KBM-7 (cell line): ENCODE measurements at regions not wholly inside any gene's neighbourhood (a gene's known extent, or its start where the extent isn't known, plus 50 kb on each side); places are given as distances from the start of the nearest gene placed in this dataset.
A peak's percentile ranks its signal among the peaks of the same experiment; 100 is the strongest.

Source experiments
- DNase-seq: peaks from one replicate; pipeline ENCODE4 v3.0.0-alpha.2; 2015
- in situ Hi-C: fragments of 300-500 bp; cut with MboI; formaldehyde crosslinking; loops from 2 replicates; pipeline ENCODE4 v1.14.3; 2020; ENCODE audit warnings: low sequenced_read_pairs, low pct_unique_long_range_greater_than_20kb, mixed read lengths

GRCh38 chr2:15058015-15058720 lies 425.7 kb downstream of the LRATD1 start:
- peak; percentile 33 for DNase-seq
- in situ Hi-C loops: no loop called here

GRCh38 chr2:15058721-15059157 lies 426.2 kb downstream of the LRATD1 start:
- in situ Hi-C loops: no loop called here
- DNase-seq: no peak

DNA sequence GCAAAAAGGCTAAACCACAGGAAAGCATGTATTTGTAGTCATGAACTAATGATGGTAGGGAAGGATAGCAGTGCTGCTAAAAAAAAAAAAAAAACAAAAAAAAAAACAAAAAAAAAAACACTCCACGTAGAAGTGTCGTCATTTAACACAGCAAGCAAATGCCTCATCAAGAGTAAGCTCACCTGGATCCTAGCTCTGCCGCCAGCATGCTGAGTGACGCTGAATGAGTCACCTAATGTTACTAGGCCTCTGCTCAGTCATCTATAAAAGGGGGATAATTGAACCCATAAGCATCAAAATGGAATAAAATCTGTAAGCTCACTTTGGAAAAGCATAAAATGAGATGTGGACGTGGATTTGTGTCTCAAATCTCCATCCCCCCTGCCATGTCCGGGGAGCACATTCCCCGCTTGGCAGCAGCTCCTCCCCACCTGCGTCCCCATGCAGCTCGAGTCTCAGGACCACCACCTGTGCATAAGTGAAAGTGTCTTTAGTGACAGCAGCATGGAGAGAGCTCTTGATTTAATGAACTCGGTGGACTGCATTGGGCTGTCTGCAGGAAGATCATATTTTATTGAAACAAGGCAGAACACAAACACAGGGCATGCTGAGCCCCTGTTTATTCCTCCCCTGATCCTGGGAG lies 427.5 kb downstream of the LRATD1 start:
- in situ Hi-C loops: no loop called here
- DNase-seq: no peak

- no peak for DNase-seq
- in situ Hi-C loops: no loop called here
Measured at GRCh38 chr2:15061268-15061667, 428.8 kb downstream of the LRATD1 start.

DNA sequence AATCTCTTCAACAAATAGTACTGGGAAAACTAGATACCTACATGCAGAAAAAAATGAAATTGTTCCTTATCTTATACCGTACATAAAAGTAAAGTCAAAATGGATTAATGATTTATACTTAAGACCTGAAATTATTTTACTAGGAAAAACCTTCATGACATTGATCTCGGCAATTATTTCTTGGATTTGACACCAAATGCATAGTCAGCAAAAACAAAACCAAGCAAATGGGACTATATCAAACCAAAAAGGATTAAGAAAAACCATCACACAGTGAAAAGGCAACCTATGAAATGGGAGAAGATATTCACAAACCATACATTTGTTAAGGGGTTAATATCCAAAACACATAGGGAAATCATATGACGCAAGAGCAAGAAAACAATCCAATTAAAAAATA lies 433.6 kb downstream of the LRATD1 start:
- in situ Hi-C loops: no loop called here

GRCh38 chr2:15069149-15069548 lies 436.6 kb downstream of the LRATD1 start:
- in situ Hi-C loops: no loop called here
- no peak for DNase-seq

More for the DNA sequence above, 433.6 kb downstream of the LRATD1 start:
- no peak for DNase-seq

- in situ Hi-C loops: no loop called here
- DNase-seq: no peak
Measured at GRCh38 chr2:15072836-15073235, 440.3 kb downstream of the LRATD1 start.

DNA sequence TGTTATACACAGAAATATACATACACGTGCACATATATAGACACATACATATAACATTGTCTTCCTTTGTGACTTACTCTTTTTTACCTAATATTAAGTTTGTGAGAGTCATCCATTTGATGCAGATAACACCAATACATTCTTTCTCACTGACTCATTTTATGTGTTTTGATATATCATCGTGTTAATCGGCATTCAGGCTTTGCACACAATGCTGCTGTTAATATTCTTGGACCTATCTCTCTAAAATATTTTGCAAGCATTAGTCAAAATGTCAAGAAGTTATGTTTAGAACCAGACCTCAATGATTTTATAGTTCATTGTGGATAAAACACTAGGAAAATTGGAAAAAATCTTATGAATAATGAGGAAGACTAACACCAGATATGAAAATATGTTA lies 441.1 kb downstream of the LRATD1 start:
- no peak for DNase-seq
- in situ Hi-C loops: no loop called here

GRCh38 chr2:15074319-15074718 lies 441.8 kb downstream of the LRATD1 start:
- no peak for DNase-seq
- in situ Hi-C loops: no loop called here

DNA sequence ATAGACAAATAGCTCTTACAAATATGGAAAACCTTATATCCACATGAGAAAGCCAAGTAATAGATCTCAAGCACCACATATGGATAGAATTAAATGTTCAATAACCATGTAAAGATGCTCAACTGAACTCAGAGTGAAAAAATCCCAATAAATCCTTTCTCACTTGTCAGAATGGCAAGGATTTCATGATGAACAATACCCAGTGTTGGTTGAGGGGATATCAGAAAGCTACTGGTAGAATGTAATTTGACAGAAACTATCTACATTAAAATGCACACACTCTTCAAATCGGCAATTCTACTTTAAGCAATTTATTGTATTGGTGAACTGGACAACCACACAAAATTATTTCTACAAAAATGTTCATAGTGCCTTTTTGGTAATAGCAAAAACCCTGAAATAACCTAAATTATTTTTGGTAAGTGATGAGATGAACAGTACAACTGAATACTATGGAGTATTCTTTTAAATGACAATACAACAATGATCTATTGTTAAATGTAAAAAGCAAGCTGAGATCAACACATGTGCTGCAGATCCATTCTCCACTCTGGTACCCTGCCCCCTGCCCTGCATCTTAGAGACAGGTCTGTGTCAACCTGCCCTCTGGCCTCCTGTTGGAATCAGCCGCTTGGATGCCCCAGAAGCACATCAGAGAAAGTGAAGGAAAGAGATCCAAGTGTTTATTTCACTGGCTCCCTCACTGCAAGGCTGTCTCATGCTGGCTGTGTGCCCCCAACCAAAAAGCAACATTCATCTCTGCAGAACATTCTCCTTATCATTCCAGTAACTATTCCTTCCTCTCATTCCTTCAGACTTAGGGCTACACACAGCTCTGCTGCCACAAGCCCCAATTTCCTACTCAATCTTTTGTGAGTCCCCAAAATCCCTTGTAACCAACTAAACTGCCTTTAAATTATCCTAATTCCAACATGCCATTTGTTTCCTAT lies 442.5 kb downstream of the LRATD1 start:
- no peak for DNase-seq
- in situ Hi-C loops: no loop called here

- in situ Hi-C loops: no loop called here
- no peak for DNase-seq
Measured at GRCh38 chr2:15076668-15077067, 444.2 kb downstream of the LRATD1 start.

DNA sequence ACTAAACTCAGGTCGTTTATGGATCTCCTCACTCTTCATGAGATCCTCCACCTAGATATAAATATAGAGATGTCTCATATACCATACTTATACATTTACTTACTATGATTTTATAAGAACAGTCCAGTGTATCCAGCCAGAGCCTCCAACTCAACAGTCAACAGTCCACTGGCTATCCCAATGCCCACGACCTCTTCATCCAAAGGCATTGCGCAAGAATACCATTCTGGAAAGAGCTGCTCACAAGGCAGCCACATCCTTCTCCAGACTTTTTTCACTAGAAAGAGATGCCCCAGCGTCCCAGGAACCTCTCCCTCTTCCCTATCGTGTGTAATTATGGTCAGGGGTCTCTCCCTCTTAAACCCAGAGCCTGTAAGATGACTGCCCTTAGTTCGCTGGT lies 448.8 kb downstream of the LRATD1 start:
- no peak for DNase-seq

DNA sequence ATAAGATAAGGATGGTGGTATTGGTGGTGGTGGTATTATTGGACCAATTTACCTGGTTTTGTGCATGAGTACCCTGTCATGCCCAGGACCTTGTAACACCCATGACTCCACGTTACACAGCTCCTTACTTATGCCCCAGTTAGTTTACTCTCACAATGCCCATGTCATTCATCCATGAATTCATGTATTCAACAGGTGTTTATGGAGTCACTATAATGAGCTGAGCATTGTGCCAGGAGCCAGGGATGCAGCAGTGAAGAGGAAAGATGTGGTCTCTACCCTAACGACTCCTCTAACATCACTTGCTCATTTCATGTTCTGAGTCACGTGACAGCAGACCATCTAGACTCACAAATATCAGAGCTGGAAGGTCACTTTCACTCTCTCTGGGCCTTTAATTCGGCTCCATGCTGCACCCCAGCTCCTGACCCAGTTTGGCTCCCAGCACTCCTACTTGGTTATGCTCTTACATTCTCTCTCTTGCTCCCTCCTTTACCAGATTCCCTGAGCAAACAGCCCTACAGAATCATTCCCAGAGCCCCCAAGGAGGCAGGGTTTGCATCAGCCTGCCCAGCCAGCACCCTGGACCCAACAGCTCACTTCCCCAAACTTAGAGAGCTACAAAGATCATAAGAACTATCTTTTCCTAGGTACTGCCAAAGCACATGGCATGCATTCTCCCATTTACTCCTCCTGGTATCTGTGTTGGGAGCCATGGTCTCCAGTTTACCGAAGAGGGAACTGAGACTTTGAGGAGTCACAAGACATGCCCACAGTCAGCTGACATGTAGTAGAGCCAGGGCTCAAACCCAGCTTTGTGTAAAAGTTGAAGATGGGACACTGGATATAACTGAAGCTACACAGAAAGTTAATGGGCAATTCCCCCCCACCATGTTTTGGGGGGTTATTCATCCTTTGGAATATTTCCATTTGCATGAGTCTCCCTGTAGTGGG lies 449.9 kb downstream of the LRATD1 start:
- in situ Hi-C loops: no loop called here
- DNase-seq: no peak

More for the DNA sequence above, 448.8 kb downstream of the LRATD1 start:
- in situ Hi-C loops: no loop called here

DNA sequence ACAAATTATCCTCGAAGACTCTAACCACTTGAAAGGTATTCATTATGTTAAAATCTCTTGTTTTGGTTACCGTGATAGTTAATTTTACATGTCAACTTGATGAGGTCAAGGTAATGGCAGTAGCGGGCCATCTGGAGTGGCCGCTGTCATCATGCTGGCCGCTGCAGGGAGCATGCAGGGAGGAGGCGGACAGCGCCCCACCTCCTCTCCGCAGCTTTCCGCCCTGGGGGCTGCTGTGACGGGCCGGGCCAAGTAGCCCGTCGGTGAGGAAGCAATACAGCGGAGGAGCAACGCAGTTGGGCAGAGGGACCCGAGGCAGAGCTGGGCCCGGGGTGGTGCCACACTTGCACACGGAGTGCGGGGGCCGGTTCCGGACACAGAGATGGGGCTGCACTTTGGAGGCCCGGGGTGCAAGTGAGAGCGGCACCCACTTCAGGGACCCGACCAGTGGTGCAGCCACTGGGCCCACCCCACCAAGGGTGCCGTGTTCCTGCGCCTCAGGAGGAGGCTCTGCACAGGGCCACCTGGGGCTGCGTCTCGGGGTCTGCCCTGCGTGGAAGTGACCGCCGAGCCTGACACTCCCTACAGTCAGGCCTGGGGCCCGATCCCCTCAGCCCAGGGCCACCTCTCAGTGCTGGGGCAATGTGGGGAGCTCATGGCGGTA lies 452.4 kb downstream of the LRATD1 start:
- DNase-seq: no peak
- in situ Hi-C loops: no loop called here

GRCh38 chr2:15092181-15092580 lies 459.7 kb downstream of the LRATD1 start:
- no peak for DNase-seq
- in situ Hi-C loops: no loop called here

DNA sequence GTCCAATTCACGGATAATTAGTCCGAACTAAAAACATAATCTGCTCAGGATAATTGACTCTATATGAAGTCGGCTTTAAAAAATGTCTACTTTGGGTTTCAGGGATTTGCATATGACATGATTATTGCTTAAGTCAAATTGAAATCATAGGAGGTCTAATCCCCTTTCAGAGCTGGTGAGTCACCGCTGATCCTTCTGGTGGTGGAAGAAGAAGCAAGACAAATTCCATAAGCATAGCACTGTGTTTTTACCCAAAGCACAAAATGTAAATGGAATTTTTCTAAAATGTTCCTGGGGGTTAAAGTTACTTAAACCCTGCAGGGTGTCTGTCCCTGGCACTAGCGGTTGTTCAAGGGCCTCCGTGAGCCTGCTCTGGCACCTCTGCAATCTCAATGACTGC lies 460.2 kb downstream of the LRATD1 start:
- no peak for DNase-seq
- in situ Hi-C loops: no loop called here

DNA sequence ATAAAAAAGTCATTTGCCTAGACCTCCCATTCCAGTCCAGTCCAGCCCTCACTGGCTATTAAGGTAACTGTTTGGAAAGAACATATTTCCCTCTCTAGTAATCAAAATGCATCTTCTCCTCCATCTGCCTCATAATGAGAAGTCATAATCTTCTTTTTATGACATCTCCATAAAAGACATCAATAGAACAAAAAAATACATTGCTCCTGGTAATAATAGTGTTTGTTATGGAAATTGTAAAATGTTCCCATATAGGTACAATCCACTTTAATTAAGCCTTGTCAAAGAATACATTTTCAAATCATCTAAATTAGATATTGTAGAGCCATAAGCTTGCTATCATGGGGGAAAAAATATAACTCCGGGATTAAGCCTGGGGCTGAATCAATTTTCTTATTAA lies 461.6 kb downstream of the LRATD1 start:
- DNase-seq: no peak
- in situ Hi-C loops: no loop called here

DNA sequence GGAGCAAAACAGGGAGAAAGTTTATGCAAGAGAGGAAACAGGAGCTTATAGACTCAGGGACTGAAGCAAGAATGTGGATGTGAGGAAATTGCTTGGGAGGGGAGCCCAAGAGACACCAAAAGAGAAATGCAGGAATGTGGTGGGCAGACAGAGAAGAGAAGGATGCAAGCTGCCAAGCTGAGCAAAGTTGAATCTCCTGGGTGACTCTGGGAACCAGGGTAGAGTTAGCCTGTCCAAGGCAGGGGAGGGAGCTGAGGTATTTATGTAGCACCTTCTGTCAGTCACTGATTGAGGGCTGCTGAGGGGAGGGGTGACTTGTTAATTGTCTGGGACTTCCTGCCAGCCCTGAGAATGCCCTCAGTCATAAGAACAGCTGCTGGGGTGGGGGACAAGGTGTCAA lies 464.3 kb downstream of the NBAS start:
- DNase-seq: no peak
- in situ Hi-C loops: no loop called here
